Keratinocyte (primary cell): ENCODE measurements at regions not wholly inside any gene's neighbourhood (a gene's known extent, or its start where the extent isn't known, plus 50 kb on each side); places are given as distances from the start of the nearest gene placed in this dataset.

ENCODE experiments used
- CTCF ChIP-seq, 3 experiments: IDR thresholded peaks in 1 of 3; conservative IDR thresholded peaks in 1 of 3; optimal IDR thresholded peaks in 1 of 3; 2 replicates in 2 of 3; 3 replicates in 1 of 3; pipeline versions ENCODE3 to v1.5.1; 2011; ENCODE audit warnings: low read length in 3 of 3, mild to moderate bottlenecking in 3 of 3, moderate library complexity in 2 of 3, control low read depth in 1 of 3, inconsistent platforms in 1 of 3; ENCODE audit not compliant: insufficient read depth in 2 of 3; ENCODE audit errors: extremely low read depth in 1 of 3
- EZH2 ChIP-seq: IDR thresholded peaks from one replicate; pipeline ENCODE4 v1.6.1; 2012; ENCODE audit warnings: inconsistent platforms, mild to moderate bottlenecking, low read length, moderate library complexity

- TF ChIP-seq CTCF (optimal IDR thresholded peaks at IDR 0.05 in 1 of 3, IDR thresholded peaks at IDR 0.05 in 1 of 3, conservative IDR thresholded peaks at IDR 0.05 in 1 of 3; ENCODE audit: extremely low read depth in 1 of 3, insufficient read depth in 2 of 3, low read length in 3 of 3): no peak
- TF ChIP-seq EZH2: no peak
Measured at GRCh38 chr11:95692526-95693260, 96.9 kb downstream of the FAM76B start.
